Ammon's horn (tissue), 1 donor: ENCODE measurements at regions not wholly inside any gene's neighbourhood (a gene's known extent, or its start where the extent isn't known, plus 50 kb on each side); places are given as distances from the start of the nearest gene placed in this dataset.

ENCODE experiments used
- DNase-seq: peaks from one replicate; pipeline ENCODE4 v3.0.0-alpha.2; 2016; ENCODE audit warnings: low spot score

DNA sequence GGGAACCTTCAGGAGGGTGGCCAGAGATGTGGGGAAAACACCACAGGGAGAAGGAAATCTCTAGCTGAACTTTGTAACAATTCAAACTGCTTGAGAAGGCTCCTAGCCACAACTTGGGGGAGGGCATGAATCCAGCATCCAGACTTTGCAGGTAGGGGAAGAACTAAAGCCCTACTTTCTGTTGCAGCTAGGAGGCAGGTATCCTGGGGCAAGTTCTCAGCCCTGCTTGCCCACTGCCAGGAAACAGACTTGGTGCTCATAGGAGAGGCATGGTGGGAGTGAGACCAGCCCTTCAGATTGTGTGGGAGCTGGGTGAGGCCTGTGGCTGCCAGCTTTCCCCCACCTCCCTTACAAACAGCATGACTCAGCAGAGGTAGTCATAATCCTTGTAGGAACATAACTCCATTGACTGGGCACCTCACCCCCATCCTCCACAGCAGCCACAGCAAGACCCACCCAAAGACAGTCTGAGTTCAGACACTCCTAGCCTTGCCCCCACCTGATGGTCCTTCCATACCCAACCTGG is 209.5 kb upstream of the CPEB2 start:
- DNase-seq, result no peak

DNA sequence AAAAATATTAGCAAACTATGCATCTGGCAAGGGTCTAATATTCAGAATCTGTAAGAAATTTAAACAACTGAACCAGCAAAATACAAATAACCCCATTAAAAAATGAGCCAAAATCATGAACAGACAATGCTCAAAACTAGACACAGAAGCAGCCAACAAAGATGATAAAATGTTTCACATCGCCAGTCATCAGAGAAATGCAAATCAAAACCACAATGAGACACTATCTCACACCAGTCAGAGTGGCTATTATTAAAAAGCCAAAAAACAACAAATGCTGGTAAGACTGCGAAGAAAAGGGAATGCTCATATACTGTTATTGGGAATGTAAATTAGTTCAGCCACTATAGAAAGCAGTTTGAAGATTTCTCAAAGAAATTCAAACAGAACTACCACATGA is 201.3 kb upstream of the CPEB2 start:
- DNase-seq, result no peak

DNA sequence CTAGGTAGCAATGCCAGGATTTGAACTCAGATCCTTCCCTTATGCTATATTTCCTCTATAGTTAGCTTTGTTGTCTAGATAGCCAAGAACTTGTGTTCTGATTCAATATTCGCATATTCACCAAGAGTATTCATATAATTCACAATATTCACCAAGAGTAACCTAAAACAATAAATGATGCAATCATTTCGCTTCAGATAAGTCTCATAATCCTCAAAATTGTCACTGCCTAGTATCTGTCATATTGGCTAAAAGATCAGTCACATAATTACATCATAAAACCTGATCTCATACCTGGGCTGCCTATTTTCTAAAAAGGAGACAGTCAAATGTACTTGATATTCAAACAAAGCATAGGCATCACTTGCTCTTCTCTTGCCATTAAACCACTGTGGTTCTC is 199.7 kb upstream of the CPEB2 start:
- no peak for DNase-seq

DNA sequence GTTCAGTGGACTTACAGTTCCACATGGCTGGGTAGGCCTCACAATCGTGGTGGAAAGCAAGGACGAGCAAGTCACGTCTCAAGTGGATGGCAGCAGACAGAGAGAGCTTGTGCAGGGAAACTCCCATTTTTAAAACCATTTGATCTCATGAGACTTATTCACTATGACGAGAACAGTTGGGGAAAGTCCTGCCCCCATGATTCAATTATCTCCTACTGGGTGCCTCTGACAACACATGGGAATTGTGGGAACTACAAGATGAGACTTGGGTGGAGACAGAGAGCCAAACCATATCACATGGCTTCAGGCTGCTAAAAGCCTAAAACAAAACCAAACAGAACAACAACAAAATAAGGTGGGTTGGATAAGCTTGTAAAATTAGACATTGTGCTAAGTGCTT is 194.4 kb upstream of the CPEB2 start:
- DNase-seq, result no peak

DNA sequence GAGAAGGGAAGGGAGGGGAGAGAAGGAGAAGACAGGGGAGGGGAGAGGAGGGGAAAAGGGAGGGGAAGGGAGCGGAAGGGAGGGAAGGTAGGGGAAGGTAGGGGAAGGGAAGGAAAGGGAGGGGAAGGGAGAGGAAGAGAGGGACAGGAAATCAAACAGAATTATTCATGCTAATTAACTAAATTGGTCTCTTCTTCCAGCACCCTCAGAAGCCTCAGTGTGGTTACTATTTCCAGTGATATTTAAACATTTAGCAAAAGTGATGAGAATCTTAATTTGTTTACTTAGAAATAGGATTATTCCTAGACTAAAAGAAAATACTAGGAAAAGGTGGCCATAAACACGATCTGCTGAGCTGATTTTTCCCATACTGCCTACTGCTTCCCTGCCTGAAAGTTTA is 193.1 kb upstream of the CPEB2 start:
- no peak for DNase-seq

DNA sequence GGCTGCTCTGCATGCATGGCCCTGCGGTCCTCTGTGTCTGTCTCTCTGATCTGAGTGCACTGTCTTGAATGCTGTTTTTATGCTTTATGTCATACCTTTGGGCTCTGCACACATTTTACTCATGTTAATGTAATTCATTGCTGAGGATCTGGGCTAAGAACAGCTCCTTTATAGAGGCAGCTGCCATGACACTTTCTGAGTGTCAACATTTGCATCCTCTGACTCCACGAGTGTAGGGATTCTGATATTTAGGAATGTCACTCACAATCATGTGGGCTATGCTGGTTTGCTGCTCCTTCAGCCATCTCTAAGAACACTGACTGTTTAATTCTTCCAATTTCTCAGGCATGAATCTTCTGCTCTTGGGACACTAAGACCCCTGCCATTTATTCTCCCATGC is 192.2 kb upstream of the CPEB2 start:
- no peak for DNase-seq

DNA sequence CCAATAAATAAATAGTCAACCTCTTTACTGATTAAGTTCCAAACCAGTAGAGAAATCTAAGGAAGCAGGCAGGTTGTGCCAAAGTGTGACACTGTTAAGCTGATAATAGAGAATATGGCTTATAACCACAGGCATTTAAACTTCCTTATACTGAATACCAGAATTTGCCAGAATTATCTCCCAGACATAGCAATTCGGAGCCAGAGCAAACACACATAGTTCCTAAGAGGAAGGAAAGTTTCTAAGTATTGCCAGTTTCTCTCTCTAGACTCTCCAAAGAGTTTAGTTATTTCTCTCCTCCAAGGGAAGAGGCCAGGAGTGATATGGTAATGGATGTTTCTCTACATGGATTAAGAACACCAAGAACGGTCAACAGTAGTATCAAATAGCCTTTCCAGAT is 191.7 kb upstream of the CPEB2 start:
- DNase-seq, result no peak

DNA sequence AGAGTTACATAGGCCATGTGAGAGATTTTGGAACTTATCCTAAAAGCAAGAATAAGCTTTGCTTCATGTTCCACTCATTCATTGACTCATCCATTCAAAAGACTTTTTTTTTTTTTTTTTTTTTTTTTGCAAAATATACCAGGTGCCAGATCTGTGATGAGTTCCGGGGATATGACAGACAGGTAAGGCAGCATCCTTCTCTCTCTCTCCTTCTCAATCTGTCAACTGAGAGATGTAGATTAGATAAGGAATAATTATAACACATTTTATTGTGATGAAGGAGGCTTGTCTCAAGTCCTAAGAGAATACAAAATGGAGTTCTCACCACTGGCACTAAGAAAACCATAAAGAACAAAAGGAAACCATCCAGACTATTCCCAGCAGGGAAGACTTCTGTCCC is 190.2 kb upstream of the CPEB2 start:
- no peak for DNase-seq

DNA sequence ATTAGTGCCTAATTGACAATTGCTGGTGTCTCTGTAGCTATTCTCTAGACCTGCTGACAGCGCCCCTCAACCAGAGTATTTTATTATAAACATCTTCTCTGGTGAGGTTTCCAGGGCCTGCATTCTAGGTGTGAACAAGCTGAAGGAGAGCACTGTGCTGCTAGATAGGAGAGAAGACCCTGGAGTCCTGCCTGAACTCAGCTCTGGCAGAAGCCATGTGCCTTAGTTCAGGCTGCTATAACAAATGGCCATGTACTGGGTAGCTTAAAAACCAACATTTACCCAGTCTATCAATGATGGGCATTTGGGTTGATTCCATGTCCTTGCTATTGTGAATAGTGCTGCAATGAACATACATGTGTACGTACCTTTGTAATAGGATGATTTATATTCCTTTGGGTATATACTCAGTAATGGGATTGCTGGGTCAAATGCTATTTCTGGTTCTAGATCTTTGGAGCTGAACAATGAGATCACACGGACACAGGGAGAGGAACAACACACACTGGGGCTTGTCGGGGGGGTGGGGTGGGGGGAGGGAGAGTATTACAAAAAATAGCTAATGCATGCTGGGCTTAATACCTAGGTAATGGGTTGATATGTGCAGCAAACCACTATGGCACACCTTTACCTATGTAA is 185.5 kb upstream of the CPEB2 start:
- DNase-seq, result no peak

DNA sequence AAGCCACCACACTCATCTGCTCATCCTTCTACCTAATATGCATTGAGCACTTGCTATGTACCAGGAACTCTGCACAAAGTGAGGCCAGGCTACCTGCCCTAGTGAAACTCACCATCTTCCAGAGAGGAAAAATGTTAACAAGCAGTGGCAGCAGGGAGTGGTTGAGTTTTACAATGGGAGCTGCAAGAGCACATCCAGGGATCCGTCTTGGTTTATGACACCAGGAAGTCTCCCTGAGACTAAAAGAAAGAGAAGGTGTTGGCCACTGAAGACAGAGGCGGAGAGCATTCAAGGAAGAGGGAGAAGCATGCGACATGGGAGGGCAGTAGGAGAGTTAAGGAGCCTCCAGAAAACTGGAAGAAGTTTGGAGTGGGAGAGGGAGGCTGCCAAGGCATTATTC is 178.1 kb upstream of the CPEB2 start:
- no peak for DNase-seq

DNA sequence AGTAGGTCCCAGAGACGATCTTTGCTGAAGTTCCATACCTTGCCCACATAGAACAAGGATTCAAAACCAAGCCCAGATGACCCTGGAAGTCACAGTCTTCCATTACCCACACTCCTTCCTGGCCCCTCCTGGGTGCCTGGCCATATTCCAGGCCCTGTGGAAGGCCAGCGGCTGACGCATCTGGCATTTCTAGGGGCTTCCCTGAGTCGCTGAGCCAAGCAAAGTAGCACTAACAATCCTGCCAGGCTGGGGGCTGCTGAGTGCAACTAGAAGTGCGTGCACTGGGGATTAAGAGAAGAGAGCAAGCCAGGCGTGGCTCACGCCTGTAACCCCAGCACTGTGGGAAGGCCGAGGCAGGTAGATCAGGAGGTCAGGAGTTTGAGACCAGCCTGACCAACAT is 175.2 kb upstream of the CPEB2 start:
- DNase-seq, result no peak

DNA sequence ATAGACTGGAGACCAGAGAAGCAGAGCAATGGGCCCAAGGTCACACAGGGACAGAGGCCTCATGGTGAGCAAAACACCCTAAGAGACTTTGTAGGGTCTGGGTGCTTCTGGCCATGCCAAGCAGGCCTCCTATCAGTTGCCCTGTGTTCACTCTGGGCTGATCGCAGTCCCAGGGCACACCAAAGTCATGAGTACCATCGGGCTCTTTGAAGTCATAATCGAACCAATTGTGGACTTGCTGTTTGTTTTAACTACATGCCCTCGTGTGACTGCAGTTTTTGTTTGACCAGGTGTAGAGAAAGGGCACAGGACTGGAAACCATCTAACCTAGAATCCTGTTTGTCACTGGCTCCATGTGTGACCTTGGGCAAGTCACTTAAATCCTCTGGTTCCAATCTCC is 172.5 kb upstream of the CPEB2 start:
- DNase-seq, result no peak

DNA sequence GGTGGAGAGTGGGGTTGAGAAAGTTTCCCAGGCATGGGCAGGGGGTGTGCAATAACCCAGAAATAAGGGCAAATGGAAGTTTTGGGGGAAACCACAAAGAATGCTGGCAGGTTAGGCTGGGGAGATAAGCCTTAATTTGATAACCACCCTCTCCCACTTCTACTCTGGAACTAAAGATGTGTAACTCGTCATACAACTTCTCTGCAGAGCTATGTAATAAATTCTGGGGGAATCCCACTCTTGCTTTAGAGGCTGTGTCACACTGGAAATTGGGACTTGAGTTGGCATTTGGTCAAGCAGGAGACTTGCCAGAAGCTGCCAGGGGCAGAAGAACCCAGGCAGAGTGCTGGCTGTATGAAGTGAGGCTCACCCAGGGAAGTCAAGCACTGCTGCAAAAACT is 170.9 kb upstream of the CPEB2 start:
- no peak for DNase-seq

DNA sequence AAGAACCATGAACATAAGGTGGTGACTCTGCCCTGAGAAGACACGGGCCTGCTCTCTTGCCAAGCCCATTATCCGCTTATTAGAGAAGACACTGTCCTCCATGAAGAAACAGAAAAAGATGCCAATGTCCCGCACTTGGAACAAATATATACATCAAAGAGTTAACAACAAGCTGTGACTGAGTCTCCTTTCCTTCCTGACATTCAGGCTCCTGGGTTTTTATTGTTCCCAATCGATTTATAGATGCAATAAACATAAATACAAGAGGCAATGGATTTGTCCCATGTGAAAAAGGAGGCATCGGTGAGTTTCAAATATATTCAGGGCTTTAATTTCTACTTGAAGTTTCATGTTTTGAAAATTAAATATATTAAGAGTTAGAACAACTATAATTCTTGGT is 169.2 kb upstream of the CPEB2 start:
- DNase-seq, result no peak

DNA sequence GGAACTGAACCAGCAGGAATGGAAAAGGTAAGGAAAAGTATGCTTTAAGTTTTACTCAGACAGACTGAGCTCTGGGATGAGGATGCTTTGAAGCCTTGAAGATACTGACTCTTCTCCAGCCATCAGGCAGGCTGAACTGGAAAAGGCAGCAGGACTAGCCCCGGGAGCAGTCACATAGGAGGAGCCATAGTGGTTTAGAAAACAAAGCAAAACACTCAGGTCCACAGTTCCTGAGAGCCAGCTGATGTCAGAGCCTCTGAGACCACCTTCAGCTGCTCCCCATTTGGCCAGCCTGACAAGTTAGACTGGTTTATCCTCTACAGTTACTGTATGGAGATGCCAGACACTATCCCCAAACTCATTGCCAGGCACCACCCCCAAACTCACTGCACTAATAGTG is 167.9 kb upstream of the CPEB2 start:
- DNase-seq, result no peak

DNA sequence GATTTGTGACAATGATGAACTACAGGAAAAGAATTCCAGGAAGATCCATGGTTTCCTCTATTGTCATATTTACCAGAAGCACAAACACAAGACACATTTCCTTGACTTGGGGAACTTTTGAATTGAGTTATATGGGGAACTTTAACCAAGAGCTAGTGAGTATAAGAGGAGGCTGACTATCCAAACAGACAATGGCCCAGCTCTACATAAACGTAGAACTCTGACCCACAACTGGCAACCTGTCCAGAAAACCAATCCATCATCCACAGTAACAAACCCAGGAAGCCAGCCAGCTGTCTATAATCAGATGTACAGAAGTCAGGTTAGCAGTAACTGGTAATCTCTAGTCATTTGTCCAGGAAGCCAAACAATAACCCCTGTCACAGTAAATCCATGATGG is 167.0 kb upstream of the CPEB2 start:
- DNase-seq, result no peak

DNA sequence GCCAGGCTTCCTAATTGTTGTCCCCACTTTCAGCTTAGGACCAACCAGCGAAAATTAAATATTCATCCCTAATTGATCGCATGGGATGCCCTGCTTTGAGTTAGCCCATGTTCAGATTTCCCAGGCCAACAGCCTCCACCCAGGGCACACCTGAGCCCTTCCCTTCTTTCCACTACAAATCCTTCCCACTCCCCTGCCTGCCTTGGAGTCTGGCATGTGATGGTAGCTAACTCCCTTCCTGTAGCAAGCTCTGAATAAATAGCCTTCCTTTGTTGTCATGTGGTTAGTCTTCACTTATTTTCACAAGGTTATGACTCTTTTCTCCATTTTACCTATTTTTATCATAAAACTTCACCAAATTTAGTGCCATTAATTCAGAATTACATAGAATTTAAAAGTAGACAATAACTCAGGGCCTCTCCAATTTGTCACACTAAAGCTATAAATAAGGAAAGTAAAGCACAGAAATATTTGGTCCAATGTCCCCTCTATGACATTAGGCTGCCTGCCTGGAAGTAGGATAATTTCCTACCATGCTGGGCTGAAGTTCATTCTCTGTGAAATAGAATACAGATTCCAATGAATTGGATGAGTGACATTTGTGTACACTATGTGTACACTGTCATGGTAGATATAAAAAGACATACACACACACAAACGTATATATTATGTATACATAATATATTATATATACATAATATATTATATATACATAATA is 166.4 kb upstream of the CPEB2 start:
- DNase-seq, result no peak

DNA sequence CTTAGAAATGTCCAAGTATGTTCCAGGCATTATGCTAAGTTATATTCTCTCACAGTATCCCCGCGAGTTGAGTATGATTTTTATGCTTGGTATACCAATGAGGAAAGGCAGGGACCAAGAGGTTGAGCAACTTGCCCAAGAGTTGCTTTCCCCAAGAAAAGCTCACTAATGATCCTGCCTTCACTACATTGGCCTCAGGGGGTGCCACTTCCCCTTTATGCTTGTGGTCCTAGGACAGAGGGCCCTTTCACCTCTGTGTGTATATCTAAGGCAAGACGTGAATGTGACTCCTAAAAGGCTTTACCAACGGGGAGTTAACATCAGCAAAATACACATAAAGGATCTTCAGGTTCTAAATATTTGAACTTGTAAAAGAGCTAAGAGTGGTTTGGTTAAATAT is 164.4 kb upstream of the CPEB2 start:
- no peak for DNase-seq

DNA sequence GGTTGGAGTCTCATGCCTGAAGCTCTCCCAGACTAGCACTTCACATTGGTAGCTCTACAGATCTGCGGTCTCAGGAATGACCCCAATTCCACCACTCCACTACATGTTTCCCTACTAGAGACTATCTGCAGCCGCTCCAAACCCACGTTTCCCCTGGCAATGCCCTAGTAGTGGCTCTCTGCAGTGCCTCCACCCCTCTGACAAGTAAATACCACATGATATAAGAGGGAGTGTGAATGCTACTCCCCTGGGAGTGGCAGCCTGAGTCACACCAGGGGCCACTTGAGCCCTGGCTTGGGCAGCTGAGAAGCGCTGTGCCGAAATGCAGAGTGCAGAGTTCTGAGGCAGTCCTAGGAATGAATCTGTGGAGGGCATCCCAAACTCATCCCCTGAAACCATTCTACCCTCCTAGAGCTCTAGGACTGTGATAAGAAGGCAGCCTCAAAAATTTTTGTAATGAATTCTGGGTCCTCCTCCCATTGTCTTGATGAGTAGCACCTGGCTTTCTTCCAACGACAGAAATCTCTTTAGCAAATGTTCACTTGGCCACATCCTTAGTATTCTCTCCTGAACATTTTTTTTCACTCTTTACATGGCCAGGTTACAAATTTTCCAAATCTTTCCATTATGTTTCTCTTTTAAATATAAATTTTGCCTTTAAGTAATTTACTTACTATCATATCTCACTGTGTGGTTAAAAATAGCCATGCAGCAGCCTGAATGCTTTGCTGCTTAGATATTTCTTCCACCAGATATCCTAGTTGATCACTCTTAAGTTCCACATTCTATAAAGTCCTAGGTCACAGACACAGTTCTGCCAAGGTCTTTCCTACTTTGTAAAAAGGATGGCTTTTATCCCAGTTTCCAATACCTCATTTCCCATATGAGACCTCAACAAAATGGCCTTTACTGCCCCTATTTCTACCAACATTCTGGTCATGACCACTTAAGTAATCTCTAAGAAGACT is 160.2 kb upstream of the CPEB2 start:
- DNase-seq, result no peak

DNA sequence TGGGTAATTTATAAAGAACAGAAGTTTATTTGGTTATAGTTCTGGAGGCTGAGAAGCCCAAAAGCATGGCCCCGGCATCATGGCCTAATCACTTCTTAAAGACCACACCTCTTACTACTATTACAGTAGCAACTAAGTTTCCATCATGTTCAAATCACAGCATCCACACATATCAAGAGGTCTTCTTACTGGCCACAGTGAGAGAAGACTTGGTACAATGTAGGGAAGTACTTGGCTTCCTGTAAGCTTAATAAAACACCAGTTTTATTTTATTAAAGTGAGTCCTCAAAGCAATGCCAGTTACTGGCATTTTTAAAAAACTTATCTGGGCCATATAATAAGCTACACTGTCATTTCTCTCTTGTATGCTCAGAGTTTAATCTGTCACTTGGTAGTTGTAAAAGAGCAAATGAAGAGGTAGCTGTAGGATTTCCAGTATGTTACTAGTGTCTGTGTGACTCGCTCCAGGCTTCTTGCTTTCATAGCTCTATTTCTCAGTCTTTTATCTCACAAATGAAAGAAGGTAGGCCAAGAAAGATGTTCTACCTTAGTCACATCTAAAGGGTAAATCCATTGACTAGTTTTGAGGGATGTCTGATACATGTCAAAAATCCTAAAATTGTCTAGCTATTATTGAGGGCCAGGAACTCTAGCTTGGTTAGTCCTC is 159.2 kb upstream of the CPEB2 start:
- DNase-seq, result no peak

DNA sequence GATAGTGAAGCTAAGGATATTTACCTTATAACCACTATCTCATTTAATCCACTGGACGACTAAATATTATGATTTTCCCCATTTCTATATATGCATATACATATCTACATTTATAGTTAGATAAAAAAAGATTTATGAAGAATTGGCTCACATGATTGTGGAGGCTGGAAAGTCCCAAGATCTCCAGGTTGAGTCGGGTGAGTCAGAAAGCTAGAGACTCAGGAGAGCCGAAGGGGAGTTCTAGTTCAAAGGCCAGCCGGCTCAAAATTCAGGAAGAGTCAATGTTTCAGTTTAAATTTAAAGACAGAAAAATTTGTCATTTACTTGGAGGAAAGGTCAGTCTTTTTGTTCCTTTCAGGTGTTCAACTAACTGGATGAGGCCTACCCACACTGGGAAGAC is 158.2 kb upstream of the CPEB2 start:
- DNase-seq, result no peak

DNA sequence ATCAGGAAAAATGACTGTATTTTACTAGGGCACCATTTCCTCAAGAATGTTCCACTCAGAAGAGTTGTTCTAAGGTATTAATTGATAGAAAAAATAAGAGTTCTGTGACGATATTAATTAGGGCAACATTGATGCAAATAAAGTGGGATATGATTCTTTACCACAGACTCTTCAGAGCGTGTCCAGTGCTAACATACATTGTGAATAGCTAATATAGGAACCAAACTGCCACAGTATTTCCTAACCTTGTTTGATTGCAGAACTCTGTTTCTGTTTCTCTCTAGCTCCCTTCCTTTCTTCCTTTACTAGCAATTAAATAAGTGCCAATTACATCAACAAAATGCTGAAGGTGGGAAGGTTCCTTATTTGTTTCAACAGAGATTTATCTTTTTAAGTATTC is 154.1 kb upstream of the CPEB2 start:
- DNase-seq, result no peak
